ENCODE measurements at regions not wholly inside any gene's neighbourhood (a gene's known extent, or its start where the extent isn't known, plus 50 kb on each side); places are given as distances from the start of the nearest gene placed in this dataset.

GRCh38 chr4:54852054-54852453, 194.3 kb downstream of the KIT start:
- TF ChIP-seq POLR2A (IDR thresholded peaks at IDR 0.05) (no peak), CTCF (IDR thresholded peaks at IDR 0.05 in 8 of 11, conservative IDR thresholded peaks at IDR 0.05 in 3 of 11) (no peak), POLR2AphosphoS5 (IDR thresholded peaks at IDR 0.05) (no peak)
- DNase-seq = no peak
- H3K4me1 ChIP-seq = no peaks in the 10 kb centered on the region
- no peak overlapping the region for H3K27ac ChIP-seq
- H3K27me3 ChIP-seq (replicated peaks in 1 of 7) = no peaks in the 10 kb centered on the region
- no peaks in the 10 kb centered on the region for H3K36me3 ChIP-seq
- H3K9me3 ChIP-seq = no peaks in the 10 kb centered on the region
- intact Hi-C loops (cut with DNase I; ENCODE audit: low total_unique reads) = no loop called here
- 81 to 100% (median 84%) methylated on average over 1 of the region's 1 CpG for WGBS, 5 donors
- H3K4me3 ChIP-seq = no peak overlapping the region

GRCh38 chr4:54844911-54845310, 187.2 kb downstream of the KIT start:
- Histone ChIP-seq H3K27me3 (replicated peaks in 1 of 7) (no peaks in the 10 kb centered on the region), H3K27ac (no peak overlapping the region), H3K4me1 (no peaks in the 10 kb centered on the region), H3K4me3 (no peak overlapping the region), H3K36me3 (no peaks in the 10 kb centered on the region), H3K9me3 (no peaks in the 10 kb centered on the region)
- WGBS, 5 donors = 75 to 89% (median 81%) methylated on average over 2 of the region's 2 CpGs
- TF ChIP-seq CTCF (IDR thresholded peaks at IDR 0.05 in 8 of 11, conservative IDR thresholded peaks at IDR 0.05 in 3 of 11) (no peak), POLR2AphosphoS5 (IDR thresholded peaks at IDR 0.05) (no peak), POLR2A (IDR thresholded peaks at IDR 0.05) (no peak)
- DNase-seq = no peak
- intact Hi-C loops (cut with DNase I; ENCODE audit: low total_unique reads) = no loop called here

- 75 to 89% (median 83%) methylated on average over 3 of the region's 3 CpGs for WGBS, 5 donors
- intact Hi-C loops (cut with DNase I; ENCODE audit: low total_unique reads) = no loop called here
- TF ChIP-seq CTCF (IDR thresholded peaks at IDR 0.05 in 8 of 11, conservative IDR thresholded peaks at IDR 0.05 in 3 of 11) (no peak), POLR2A (IDR thresholded peaks at IDR 0.05) (no peak), POLR2AphosphoS5 (IDR thresholded peaks at IDR 0.05) (no peak)
These were observed 186.2 kb downstream of the KIT start for GRCh38 chr4:54843946-54844345.

GRCh38 chr4:54843106-54843505, 185.3 kb downstream of the KIT start:
- no peaks in the 10 kb centered on the region for H3K27me3 ChIP-seq (replicated peaks in 1 of 7)
- H3K36me3 ChIP-seq = no peaks in the 10 kb centered on the region
- H3K27ac ChIP-seq = no peak overlapping the region
- H3K4me3 ChIP-seq = no peak overlapping the region
- H3K9me3 ChIP-seq = no peaks in the 10 kb centered on the region
- 84 to 94% (median 91%) methylated on average over 6 of the region's 6 CpGs for WGBS, 5 donors
- TF ChIP-seq CTCF (IDR thresholded peaks at IDR 0.05 in 8 of 11, conservative IDR thresholded peaks at IDR 0.05 in 3 of 11) = no peak
- no peak for TF ChIP-seq POLR2AphosphoS5 (IDR thresholded peaks at IDR 0.05)
- TF ChIP-seq POLR2A (IDR thresholded peaks at IDR 0.05) = no peak
- no peak for DNase-seq
- intact Hi-C loops (cut with DNase I; ENCODE audit: low total_unique reads) = no loop called here
- H3K4me1 ChIP-seq = no peaks in the 10 kb centered on the region

More at GRCh38 chr4:54843946-54844345, 186.2 kb downstream of the KIT start:
- Histone ChIP-seq H3K36me3 (no peaks in the 10 kb centered on the region), H3K4me1 (no peaks in the 10 kb centered on the region), H3K27ac (no peak overlapping the region), H3K9me3 (no peaks in the 10 kb centered on the region), H3K27me3 (replicated peaks in 1 of 7) (no peaks in the 10 kb centered on the region), H3K4me3 (no peak overlapping the region)
- no peak for DNase-seq
